OCI-LY7 (cell line): ENCODE measurements at regions not wholly inside any gene's neighbourhood (a gene's known extent, or its start where the extent isn't known, plus 50 kb on each side); places are given as distances from the start of the nearest gene placed in this dataset.

ENCODE experiments used
- BruUV-seq: library from RNA; stranded (reverse); fragments of 400-500 nt; replicated peaks from 2 replicates; lab custom pipeline; 2021; lab: Mats Ljungman, UMichigan
- CTCF ChIA-PET: fragments of 300-600 bp; sonication (Branson Sonifier 250); formaldehyde crosslinking; loops from one replicate; lab custom pipeline; 2022; ENCODE audit warnings: antibody characterized with exemption; ENCODE audit not compliant: unreplicated experiment; lab: Charles Lee
- POLR2A ChIA-PET: fragments of 300-600 bp; sonication (Branson Sonifier 250); formaldehyde crosslinking; loops from one replicate; lab custom pipeline; 2022; ENCODE audit warnings: antibody characterized with exemption; lab: Charles Lee
- DNase-seq: peaks from one replicate; pipeline ENCODE4 v3.0.0-alpha.2; 2015; ENCODE audit warnings: low spot score
- H2AFZ ChIP-seq: fragments of 200-600 bp; sonication (generic), shearing (Covaris generic); 2 replicates; pipeline ENCODE4 v1.6.1; 2014; ENCODE audit warnings: mild to moderate bottlenecking, antibody characterized with exemption, low read length, moderate library complexity
- H3K27ac ChIP-seq: fragments of 200-600 bp; sonication (generic); 2 replicates; pipeline ENCODE4 v1.5.1; 2014; ENCODE audit warnings: mixed run types, low read depth, mild to moderate bottlenecking, moderate library complexity, low read length, inconsistent platforms; ENCODE audit not compliant: poor library complexity, severe bottlenecking
- H3K36me3 ChIP-seq: fragments of 200-600 bp; sonication (generic); 2 replicates; pipeline ENCODE4 v1.6.1; 2014; ENCODE audit warnings: mild to moderate bottlenecking, antibody characterized with exemption, low read length, moderate library complexity, mixed read lengths; ENCODE audit not compliant: insufficient read depth
- H3K4me1 ChIP-seq: fragments of 200-600 bp; sonication (generic); 2 replicates; pipeline ENCODE4 v1.5.1; 2014; ENCODE audit warnings: mild to moderate bottlenecking, low read length; ENCODE audit not compliant: insufficient read depth, poor library complexity, severe bottlenecking
- H3K4me2 ChIP-seq: fragments of 200-600 bp; sonication (generic); 2 replicates; pipeline ENCODE4 v1.6.1; 2014; ENCODE audit warnings: mild to moderate bottlenecking, low read length
- H3K4me3 ChIP-seq: fragments of 200-600 bp; sonication (generic); 2 replicates; pipeline ENCODE4 v1.5.1; 2014; ENCODE audit warnings: mild to moderate bottlenecking, low read depth, low read length; ENCODE audit not compliant: poor library complexity, severe bottlenecking
- H3K79me2 ChIP-seq: fragments of 200-600 bp; sonication (generic); 2 replicates; pipeline ENCODE4 v1.6.1; 2016; ENCODE audit warnings: low read depth, mild to moderate bottlenecking, low read length, moderate library complexity, mixed read lengths; ENCODE audit not compliant: insufficient read depth
- H3K9me2 ChIP-seq: fragments of 200-600 bp; sonication (generic); 2 replicates; pipeline ENCODE4 v1.6.1; 2016; ENCODE audit warnings: mild to moderate bottlenecking, low read length, mixed read lengths; ENCODE audit not compliant: insufficient read depth
- H3K9me3 ChIP-seq: fragments of 200-600 bp; sonication (generic); 2 replicates; pipeline ENCODE4 v1.6.1; 2014; ENCODE audit warnings: mild to moderate bottlenecking, mixed run types, low read length, mixed read lengths
- H4K20me1 ChIP-seq: fragments of 200-600 bp; sonication (generic); 2 replicates; pipeline ENCODE4 v1.6.1; 2014; ENCODE audit warnings: mild to moderate bottlenecking, antibody characterized with exemption, low read length, moderate library complexity, mixed read lengths; ENCODE audit not compliant: insufficient read depth
- EZH2phosphoT487 ChIP-seq: fragments of 200-600 bp; sonication (generic); IDR thresholded peaks from 2 replicates; pipeline ENCODE4 v1.6.1; 2018; ENCODE audit warnings: low read depth, borderline replicate concordance, mild to moderate bottlenecking, mixed run types, antibody characterized with exemption, low read length, moderate library complexity, mixed read lengths
- intact Hi-C: fragments of 100-400 bp; cut with micrococcal nuclease; formaldehyde crosslinking; loops from one replicate; pipeline ENCODE4 v1.10.0; 2022; ENCODE audit not compliant: unreplicated experiment
- TF ChIP-seq, protein P1 (sequence below): fragments of 200-600 bp; sonication (generic); conservative IDR thresholded peaks from 2 replicates; pipeline ENCODE4 v1.5.1; 2014; ENCODE audit warnings: mild to moderate bottlenecking, antibody characterized with exemption, low read length, moderate library complexity, mixed read lengths

DNA sequence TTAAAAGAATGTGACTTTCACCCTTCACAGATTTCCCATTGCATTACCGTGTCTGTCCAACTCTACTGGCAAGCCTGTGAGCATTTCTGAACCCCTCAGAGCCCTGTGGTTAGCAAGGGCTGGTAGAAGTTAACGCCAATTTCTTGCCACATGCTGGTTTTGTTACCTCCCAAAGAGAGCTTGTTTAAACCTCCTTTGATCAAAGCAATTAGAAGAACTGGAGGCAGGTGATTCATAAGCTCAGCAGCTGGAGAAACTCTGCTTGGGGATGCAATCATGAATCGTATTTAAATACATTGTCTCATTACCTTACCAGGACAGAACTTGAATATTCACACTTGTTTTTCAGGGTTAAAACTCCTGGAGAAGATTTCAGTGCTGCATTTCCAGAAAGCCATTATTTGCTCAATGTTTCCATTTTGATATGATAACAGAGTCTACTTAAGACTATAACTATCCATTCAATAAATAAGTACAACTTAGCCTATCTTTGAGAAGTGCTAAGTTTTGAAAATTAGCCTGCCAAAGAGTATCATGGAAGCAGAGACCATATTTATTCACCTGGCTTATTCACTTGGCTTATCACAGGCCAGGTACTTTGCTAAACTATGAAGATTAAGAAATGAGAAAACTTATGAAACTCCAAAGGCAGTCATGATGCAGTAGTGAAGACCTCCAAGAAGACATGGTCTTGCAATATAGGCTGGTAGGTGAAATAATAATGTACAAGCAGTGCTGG lies 292.8 kb downstream of the INSIG2 start:
- H3K4me3 ChIP-seq = no peak overlapping the region
- H2AFZ ChIP-seq = no peak overlapping the region
- intact Hi-C loops = no loop called here
- no peaks in the 10 kb centered on the region for H3K9me3 ChIP-seq
- no peak overlapping the region for H3K27ac ChIP-seq
- H3K4me1 ChIP-seq = no peaks in the 10 kb centered on the region
- BruUV-seq = no TSS peak
- no peaks in the 10 kb centered on the region for H3K79me2 ChIP-seq
- TF ChIP-seq, protein P1, sequence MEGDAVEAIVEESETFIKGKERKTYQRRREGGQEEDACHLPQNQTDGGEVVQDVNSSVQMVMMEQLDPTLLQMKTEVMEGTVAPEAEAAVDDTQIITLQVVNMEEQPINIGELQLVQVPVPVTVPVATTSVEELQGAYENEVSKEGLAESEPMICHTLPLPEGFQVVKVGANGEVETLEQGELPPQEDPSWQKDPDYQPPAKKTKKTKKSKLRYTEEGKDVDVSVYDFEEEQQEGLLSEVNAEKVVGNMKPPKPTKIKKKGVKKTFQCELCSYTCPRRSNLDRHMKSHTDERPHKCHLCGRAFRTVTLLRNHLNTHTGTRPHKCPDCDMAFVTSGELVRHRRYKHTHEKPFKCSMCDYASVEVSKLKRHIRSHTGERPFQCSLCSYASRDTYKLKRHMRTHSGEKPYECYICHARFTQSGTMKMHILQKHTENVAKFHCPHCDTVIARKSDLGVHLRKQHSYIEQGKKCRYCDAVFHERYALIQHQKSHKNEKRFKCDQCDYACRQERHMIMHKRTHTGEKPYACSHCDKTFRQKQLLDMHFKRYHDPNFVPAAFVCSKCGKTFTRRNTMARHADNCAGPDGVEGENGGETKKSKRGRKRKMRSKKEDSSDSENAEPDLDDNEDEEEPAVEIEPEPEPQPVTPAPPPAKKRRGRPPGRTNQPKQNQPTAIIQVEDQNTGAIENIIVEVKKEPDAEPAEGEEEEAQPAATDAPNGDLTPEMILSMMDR = no peak
- TF ChIP-seq EZH2phosphoT487 = no peak
- H4K20me1 ChIP-seq = no peaks in the 10 kb centered on the region
- H3K36me3 ChIP-seq = no peaks in the 10 kb centered on the region
- H3K9me2 ChIP-seq = no peaks in the 10 kb centered on the region
- H3K4me2 ChIP-seq = no peak overlapping the region
- no peak for DNase-seq
- ChIA-PET CTCF (interaction anchor here (0.5 kb wide), 1 partner anchor 55 kb away, joined by 18 read pairs; no protein-coding TSS in a partner anchor), POLR2A (no interaction called here)

DNA sequence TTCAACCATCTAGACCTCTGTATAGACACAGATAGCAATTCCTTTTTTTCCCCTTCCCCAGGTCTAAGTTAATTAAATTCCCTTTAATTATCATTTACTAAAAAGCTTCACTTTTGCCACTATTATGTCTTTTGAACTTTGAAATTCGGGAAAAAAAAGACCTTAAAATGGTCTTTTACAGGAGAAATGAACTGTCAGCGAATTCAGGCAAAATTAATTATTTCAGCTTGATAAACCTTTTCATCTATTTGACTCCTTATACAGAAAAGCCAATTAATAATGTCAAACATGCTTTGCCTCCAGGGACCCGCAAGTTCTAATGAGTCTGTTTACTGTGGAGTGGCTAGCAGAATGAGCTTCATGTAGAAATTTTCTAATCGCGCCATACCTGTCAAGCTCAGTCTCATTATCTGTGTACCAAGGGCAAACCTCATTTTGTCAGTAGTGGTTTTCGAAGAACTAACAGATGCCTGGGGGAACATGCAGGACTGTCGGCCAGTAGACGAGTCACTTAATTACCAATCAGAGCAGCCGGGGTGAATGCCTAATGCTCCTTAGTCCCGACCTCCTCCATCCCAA lies 287.7 kb downstream of the INSIG2 start:
- TF ChIP-seq, protein P1 = no peak
- TF ChIP-seq EZH2phosphoT487 = no peak

More for the DNA sequence above, 287.7 kb downstream of the INSIG2 start:
- intact Hi-C loops = no loop called here
- Histone ChIP-seq H3K36me3 (no peaks in the 10 kb centered on the region), H3K4me1 (no peaks in the 10 kb centered on the region), H3K4me3 (no peak overlapping the region), H2AFZ (no peak overlapping the region), H3K27ac (no peak overlapping the region), H3K9me3 (no peaks in the 10 kb centered on the region), H4K20me1 (no peaks in the 10 kb centered on the region), H3K9me2 (no peaks in the 10 kb centered on the region), H3K79me2 (no peaks in the 10 kb centered on the region), H3K4me2 (no peak overlapping the region)
- no TSS peak for BruUV-seq
- ChIA-PET CTCF (no interaction called here), POLR2A (no interaction called here)
- DNase-seq = no peak
